ENCODE measurements at regions not wholly inside any gene's neighbourhood (a gene's known extent, or its start where the extent isn't known, plus 50 kb on each side); places are given as distances from the start of the nearest gene placed in this dataset.

- TF ChIP-seq, protein P1, sequence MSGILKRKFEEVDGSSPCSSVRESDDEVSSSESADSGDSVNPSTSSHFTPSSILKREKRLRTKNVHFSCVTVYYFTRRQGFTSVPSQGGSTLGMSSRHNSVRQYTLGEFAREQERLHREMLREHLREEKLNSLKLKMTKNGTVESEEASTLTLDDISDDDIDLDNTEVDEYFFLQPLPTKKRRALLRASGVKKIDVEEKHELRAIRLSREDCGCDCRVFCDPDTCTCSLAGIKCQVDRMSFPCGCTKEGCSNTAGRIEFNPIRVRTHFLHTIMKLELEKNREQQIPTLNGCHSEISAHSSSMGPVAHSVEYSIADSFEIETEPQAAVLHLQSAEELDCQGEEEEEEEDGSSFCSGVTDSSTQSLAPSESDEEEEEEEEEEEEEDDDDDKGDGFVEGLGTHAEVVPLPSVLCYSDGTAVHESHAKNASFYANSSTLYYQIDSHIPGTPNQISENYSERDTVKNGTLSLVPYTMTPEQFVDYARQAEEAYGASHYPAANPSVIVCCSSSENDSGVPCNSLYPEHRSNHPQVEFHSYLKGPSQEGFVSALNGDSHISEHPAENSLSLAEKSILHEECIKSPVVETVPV (CRISPR knock-in tag; IDR thresholded peaks at IDR 0.05), result no peak
- TF ChIP-seq RARB (CRISPR knock-in tag; IDR thresholded peaks at IDR 0.05), result no peak
- TF ChIP-seq PPARA (CRISPR knock-in tag; IDR thresholded peaks at IDR 0.05; ENCODE audit: borderline replicate concordance), result no peak
- TF ChIP-seq GLIS3 (CRISPR knock-in tag; IDR thresholded peaks at IDR 0.05), result no peak
- no peak for TF ChIP-seq POU6F1 (CRISPR knock-in tag; IDR thresholded peaks at IDR 0.05; ENCODE audit: borderline replicate concordance, low read depth)
- TF ChIP-seq ESRRG (CRISPR knock-in tag; IDR thresholded peaks at IDR 0.05), result no peak
- no peak for TF ChIP-seq ZC3H10 (CRISPR knock-in tag; IDR thresholded peaks at IDR 0.05)
- no peak for TF ChIP-seq BACH2 (CRISPR knock-in tag; IDR thresholded peaks at IDR 0.05; ENCODE audit: borderline replicate concordance)
These were observed 89.7 kb upstream of the COL8A1 start (continued) for GRCh38 chr3:99548674-99549073.

GRCh38 chr3:99545941-99546580 is 92.3 kb upstream of the COL8A1 start:
- no peak for TF ChIP-seq ZFP30 (CRISPR knock-in tag; IDR thresholded peaks at IDR 0.05)
- no peak for TF ChIP-seq CSDC2 (CRISPR knock-in tag; IDR thresholded peaks at IDR 0.05)
- no peak for TF ChIP-seq TCF4 (CRISPR knock-in tag; IDR thresholded peaks at IDR 0.05; ENCODE audit: borderline replicate concordance)
- TF ChIP-seq POU6F1 (CRISPR knock-in tag; IDR thresholded peaks at IDR 0.05; ENCODE audit: borderline replicate concordance, low read depth), result no peak
- no peak for TF ChIP-seq PATZ1 (CRISPR knock-in tag; IDR thresholded peaks at IDR 0.05; ENCODE audit: borderline replicate concordance)
- TF ChIP-seq ARNTL (CRISPR knock-in tag; IDR thresholded peaks at IDR 0.05; ENCODE audit: borderline replicate concordance, low read depth), result no peak
- TF ChIP-seq, protein P2, sequence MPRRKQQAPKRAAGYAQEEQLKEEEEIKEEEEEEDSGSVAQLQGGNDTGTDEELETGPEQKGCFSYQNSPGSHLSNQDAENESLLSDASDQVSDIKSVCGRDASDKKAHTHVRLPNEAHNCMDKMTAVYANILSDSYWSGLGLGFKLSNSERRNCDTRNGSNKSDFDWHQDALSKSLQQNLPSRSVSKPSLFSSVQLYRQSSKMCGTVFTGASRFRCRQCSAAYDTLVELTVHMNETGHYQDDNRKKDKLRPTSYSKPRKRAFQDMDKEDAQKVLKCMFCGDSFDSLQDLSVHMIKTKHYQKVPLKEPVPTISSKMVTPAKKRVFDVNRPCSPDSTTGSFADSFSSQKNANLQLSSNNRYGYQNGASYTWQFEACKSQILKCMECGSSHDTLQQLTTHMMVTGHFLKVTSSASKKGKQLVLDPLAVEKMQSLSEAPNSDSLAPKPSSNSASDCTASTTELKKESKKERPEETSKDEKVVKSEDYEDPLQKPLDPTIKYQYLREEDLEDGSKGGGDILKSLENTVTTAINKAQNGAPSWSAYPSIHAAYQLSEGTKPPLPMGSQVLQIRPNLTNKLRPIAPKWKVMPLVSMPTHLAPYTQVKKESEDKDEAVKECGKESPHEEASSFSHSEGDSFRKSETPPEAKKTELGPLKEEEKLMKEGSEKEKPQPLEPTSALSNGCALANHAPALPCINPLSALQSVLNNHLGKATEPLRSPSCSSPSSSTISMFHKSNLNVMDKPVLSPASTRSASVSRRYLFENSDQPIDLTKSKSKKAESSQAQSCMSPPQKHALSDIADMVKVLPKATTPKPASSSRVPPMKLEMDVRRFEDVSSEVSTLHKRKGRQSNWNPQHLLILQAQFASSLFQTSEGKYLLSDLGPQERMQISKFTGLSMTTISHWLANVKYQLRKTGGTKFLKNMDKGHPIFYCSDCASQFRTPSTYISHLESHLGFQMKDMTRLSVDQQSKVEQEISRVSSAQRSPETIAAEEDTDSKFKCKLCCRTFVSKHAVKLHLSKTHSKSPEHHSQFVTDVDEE (CRISPR knock-in tag; IDR thresholded peaks at IDR 0.05), result no peak
- TF ChIP-seq, protein P1 (CRISPR knock-in tag; IDR thresholded peaks at IDR 0.05), result no peak
- no peak for TF ChIP-seq OSR1 (CRISPR knock-in tag; IDR thresholded peaks at IDR 0.05)
- no peak for TF ChIP-seq PPARA (CRISPR knock-in tag; IDR thresholded peaks at IDR 0.05; ENCODE audit: borderline replicate concordance)
- TF ChIP-seq ZC3H10 (CRISPR knock-in tag; IDR thresholded peaks at IDR 0.05), result no peak
- no peak for TF ChIP-seq ZNF8 (CRISPR knock-in tag; IDR thresholded peaks at IDR 0.05)
- TF ChIP-seq SNAI2 (CRISPR knock-in tag; IDR thresholded peaks at IDR 0.05), result no peak
- TF ChIP-seq ZFP3 (CRISPR knock-in tag; IDR thresholded peaks at IDR 0.05), result no peak
- no peak for TF ChIP-seq ESRRG (CRISPR knock-in tag; IDR thresholded peaks at IDR 0.05)
- ATAC-seq, result no peak

Measured in SK-N-SH treated with all-trans-retinoic acid at 6 μM for 48 hours (cell line).